HG02642 (cell line): ENCODE measurements at regions not wholly inside any gene's neighbourhood (a gene's known extent, or its start where the extent isn't known, plus 50 kb on each side); places are given as distances from the start of the nearest gene placed in this dataset.
"Not testable (repeated sequence)": the region's sequence is repeated elsewhere in the genome, so short reads cannot be mapped to it uniquely, and the experiment has no call there.

Source experiments
- ATAC-seq: cut with Tn5 transposase; IDR thresholded peaks from one replicate; pipeline ENCODE4 v1.9.1; 2021; ENCODE audit warnings: mild to moderate bottlenecking; ENCODE audit not compliant: unreplicated experiment, poor library complexity

- not testable (repeated sequence) for ATAC-seq
Measured at GRCh38 chr1:66424530-66424929, 109.4 kb upstream of the SGIP1 start.

- peak; percentile 56 for ATAC-seq
Measured at GRCh38 chr1:66426239-66426853, 107.6 kb upstream of the SGIP1 start.

DNA sequence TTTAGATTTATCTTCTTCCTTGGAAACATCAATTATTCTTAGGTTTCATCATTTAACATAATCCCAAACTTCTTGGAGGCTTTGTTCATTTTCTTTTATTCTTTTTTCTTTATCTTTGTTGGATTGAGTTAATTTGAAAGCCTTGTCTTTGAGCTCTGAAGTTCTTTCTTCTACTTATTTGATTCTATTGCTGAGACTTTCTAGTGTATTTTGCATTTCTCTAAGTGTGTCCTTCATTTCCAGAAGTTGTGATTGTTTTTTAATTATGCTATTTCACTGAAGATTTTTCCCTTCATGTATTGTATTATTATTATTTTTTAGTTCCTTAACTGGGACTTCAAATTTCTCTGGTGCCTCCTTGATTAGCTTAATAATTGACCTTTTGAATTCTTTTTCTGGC, 103.1 kb upstream of the SGIP1 start:
- ATAC-seq: not testable (repeated sequence)

DNA sequence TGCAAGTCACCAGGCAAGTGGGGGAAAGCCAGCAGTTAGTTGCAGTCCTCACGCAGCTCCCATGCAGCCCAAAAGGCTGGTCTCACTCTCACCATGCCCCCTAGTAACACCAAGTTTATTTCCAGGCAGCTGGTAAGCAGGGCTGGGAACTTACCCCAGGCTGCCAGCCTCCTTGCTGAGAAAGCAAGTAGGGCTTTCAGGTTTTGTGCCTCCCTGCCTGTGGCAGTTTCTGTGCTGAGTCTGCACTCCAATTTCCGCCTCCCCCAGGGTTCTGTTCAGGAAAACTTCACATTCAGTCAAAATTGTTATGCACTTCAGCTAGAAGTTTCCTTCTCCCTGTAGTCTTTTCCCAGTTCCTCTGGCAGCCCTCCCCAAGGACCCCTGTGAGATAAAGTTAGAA, 102.0 kb upstream of the SGIP1 start:
- no peak for ATAC-seq

- no peak for ATAC-seq
Measured at GRCh38 chr1:66433611-66434010, 100.3 kb upstream of the SGIP1 start.

GRCh38 chr1:66434096-66434495, 99.9 kb upstream of the SGIP1 start:
- no peak for ATAC-seq

DNA sequence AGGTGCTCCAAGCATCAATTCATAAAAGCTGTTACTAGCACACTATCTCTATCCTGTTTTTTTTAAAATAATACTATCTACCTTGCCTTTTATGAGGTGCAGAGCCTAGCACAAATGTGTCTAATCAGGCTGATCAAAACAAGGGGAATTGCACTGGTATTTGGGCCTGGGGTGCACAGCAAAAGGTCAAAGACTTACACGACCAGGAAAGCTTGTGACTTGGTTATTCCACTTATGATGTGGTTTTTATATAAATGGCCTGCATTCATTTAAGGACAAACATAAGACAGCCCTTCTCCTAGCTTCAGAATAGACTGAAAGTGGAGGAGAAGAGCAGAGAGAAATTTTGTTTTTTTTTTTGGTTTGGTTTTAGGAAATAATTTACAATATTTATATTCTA, 98.4 kb upstream of the SGIP1 start:
- no peak for ATAC-seq

- peak; percentile 74 for ATAC-seq
Measured at GRCh38 chr1:66436378-66437135, 97.4 kb upstream of the SGIP1 start.

- peak; percentile 1 for ATAC-seq
Measured at GRCh38 chr1:66437136-66437401, 96.9 kb upstream of the SGIP1 start.

GRCh38 chr1:66438062-66438461, 95.9 kb upstream of the SGIP1 start:
- ATAC-seq: no peak

GRCh38 chr1:66438501-66438900, 95.5 kb upstream of the SGIP1 start:
- ATAC-seq: peak; percentile 5

- ATAC-seq: peak; percentile 54
Measured at GRCh38 chr1:66439031-66439740, 94.8 kb upstream of the SGIP1 start.

- ATAC-seq: no peak
Measured at GRCh38 chr1:66443793-66444192, 90.2 kb upstream of the SGIP1 start.

GRCh38 chr1:66444438-66445265, 89.3 kb upstream of the SGIP1 start:
- ATAC-seq: no peak

DNA sequence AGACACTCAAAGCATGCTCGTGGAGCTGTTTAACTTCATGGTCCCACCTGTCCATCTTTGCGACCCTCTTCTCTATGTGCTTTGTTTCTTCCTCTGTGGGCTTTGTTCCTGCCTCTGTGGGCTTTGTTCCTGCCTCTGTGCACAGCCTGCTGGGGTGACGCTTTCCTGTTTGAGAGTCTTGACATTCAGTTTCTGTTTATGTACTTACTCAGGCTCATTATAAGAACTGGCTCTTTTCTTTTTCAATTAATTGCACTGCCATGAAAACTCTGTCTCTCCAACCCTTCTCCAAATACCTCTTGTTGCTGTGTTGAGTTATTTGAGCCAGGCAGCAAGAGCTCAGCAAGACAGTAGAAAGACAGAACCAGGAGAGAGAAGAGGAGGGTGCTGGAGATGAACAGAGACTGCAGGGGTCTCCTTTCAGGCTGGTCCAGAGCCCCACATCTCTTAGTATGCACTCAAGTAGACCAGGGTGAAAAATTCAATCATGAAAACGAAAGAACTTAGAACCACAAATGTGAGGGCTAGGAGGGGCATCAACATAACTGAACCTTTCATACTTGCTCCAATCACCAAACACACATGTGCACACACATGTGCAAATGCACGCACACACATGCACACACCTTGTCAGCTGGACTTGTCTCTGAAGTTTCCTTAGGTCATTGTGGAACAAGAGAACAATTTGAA, 88.3 kb upstream of the SGIP1 start:
- ATAC-seq: peak; percentile 86

DNA sequence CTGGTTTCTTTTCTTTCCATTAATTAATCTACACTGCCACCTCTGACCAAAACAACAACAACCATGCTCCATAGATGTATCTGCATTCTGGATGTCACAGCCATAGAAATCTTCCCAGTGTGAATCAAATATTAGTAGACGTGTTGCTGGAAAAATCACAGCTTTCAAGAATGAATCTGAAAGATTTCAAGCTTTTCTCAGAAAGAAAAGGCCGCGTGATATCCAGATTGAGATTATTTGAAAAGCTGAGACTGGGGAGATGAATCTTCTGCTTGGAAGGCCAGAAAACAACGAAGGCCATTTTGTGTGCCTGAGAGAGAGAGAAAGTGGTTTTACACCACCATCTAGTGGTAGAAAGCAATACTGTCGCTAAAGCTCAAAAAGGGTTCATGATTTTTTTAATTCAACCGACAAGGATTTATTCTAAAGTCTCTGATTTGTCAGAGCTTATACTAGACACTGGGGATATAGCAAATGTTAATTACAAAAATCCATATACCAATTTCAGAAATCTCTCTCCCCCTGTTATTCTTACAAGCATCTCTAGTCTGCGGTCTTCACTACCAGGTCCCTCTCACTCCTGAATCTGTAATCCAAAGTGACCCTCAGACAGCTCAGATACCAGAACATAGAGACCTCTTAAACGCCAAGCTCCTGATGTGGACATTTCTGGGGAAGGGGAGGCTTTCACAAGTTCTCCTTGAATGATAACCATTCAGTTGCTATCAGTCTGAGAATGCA, 87.5 kb upstream of the SGIP1 start:
- ATAC-seq: peak; percentile 51

DNA sequence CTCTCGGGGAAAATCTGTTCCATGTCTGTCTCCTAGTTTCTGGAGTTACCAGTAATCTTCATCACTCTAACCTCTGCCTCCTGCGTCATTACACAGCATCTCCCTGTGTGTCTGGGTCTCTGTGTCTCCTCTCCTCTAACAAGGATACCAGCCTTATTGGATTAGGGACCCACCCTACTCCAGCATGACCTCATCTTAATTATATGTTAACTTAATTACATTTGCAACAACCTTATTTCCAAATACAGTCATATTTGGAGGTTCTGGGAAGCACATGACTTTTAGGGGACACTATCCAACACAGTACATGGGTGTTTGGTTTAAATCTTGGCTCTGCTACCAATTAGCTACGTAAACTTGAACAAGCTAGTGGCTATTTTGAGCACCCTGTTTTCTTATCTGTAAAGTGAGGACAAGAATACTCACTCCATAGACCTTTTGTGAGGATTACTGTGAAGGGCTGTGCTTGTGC, 83.9 kb upstream of the SGIP1 start:
- no peak for ATAC-seq

DNA sequence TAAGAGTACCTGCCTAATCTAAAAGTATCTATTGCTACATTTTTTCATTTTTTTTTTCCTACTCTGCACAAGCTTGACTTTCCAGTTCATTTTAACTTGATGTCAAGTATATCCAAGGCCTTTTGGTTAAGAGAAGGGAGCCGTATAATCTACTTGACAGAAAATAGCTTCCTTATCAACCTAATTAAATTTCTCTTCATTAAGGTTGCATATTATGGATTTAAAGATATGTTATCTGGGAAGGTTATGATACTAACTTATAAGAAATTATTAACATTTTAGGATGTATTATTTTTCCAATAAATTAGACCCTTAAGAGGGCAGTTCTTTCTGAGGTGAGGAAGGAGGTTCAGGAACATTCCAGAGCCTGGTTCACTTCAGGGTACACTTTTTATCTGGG, 83.1 kb upstream of the SGIP1 start:
- no peak for ATAC-seq

GRCh38 chr1:66452162-66452561, 81.8 kb upstream of the SGIP1 start:
- ATAC-seq: no peak
